ENCODE measurements at regions not wholly inside any gene's neighbourhood (a gene's known extent, or its start where the extent isn't known, plus 50 kb on each side); places are given as distances from the start of the nearest gene placed in this dataset.

DNA sequence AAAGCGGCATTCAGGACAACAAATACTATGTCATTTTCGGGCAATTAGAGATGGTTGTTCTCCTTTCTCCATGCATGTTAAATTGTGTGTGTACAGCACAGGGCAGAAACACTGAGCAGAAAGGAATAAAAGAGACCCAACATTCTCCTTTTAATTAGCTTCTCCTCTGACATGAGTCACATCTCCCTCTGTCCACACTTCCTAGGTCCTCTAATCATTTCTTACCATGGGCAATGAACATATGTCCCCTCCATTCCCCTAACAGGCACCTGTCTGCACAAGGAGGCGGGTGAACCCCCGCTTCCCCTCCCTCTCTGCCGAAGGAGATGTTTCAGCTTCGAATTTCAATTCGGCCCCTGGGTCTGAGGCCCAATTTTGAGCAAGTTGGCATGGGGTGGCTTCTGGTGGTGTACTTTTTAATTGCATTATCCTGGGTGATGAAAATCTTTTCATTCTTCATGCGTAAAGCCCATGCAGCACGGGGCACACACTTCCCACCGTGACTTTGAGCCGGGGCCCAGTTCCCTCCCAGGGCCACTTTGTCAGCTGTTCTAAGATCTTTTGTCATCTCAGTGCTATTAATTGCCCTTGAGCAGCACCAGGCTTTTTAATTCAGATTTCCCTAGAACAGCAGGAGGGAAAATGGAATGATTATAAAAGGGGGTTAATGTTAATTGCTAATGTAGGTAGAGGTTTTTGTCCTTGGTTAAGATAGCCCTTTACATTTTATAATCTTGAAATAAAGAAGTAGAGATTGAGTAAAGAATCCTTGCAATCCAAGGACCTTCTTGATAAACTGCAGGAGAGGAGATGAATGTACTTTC, 219.5 kb upstream of the NRP1 start:
- intact Hi-C loops (cut with DNase I; ENCODE audit: low total_unique reads) = no loop called here

GRCh38 chr10:33552290-33552689, 217.8 kb upstream of the NRP1 start:
- H3K36me3 ChIP-seq = no peaks in the 10 kb centered on the region
- no peak for TF ChIP-seq CTCF (IDR thresholded peaks at IDR 0.05)
- H3K4me3 ChIP-seq = no peak overlapping the region
- H3K27ac ChIP-seq = no peak overlapping the region
- H3K9me3 ChIP-seq = no peaks in the 10 kb centered on the region
- H3K27me3 ChIP-seq = peaks cover 0 to 2% of the 10 kb centered on the region in 2 donors
- no peak for DNase-seq
- intact Hi-C loops (cut with DNase I; ENCODE audit: low total_unique reads) = no loop called here
- H3K4me1 ChIP-seq = no peaks in the 10 kb centered on the region

More for the DNA sequence above, 219.5 kb upstream of the NRP1 start:
- DNase-seq = no peak
- Histone ChIP-seq H3K9me3 (no peaks in the 10 kb centered on the region), H3K4me1 (peaks cover 0 to under 1% (median 0%) of the 10 kb centered on the region in 4 donors), H3K27me3 (peaks cover 0 to 2% of the 10 kb centered on the region in 2 donors), H3K36me3 (no peaks in the 10 kb centered on the region), H3K27ac (no peak overlapping the region), H3K4me3 (no peak overlapping the region)
- TF ChIP-seq CTCF (IDR thresholded peaks at IDR 0.05) = no peak

DNA sequence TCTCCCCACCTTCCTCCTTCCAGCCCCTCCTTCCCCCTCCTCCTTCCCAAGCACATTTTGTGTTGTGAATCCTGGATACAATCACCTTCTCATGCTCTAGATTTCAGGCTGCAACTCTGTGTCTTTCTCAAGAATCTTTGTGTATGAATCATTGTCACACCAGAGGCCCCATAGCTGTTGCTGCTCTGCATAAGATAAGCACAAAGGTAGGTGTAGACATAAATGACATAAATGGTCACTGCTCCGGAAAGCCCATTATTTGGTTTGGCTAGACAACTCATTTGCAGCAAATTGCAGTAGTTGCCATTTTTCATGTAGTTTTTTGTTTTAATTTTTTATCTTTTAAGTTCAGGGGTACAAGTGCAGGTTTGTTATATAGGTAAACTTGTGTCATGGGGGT, 216.3 kb upstream of the NRP1 start:
- no peaks in the 10 kb centered on the region for H3K4me1 ChIP-seq
- H3K27ac ChIP-seq = no peak overlapping the region
- H3K9me3 ChIP-seq = no peaks in the 10 kb centered on the region
- no peaks in the 10 kb centered on the region for H3K36me3 ChIP-seq
- DNase-seq = no peak
- intact Hi-C loops (cut with DNase I; ENCODE audit: low total_unique reads) = no loop called here
- TF ChIP-seq CTCF (IDR thresholded peaks at IDR 0.05) = no peak
- H3K4me3 ChIP-seq = no peak overlapping the region
- H3K27me3 ChIP-seq = peaks cover 0 to 2% of the 10 kb centered on the region in 2 donors

DNA sequence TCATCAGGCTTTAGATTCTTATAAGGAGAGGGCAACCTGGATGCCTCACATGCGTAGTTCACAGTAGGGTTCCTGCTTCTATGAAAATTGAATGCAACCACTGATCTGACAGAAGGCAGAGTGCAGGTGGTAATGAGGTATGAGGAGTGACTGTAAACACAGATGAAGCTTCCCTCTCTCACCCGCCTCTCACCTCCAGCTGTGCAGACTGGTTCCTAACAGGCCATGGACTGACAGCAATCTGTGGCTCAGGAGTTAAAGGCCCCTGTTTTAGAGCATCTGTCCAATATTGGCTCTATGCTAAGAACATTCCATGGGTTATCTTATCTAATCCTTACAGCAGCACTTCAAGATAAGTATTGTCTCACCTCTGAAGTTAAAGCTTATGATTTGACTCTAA, 213.5 kb upstream of the NRP1 start:
- no peak for TF ChIP-seq CTCF (IDR thresholded peaks at IDR 0.05)
- Histone ChIP-seq H3K9me3 (peaks cover 0 to 10% (median 0%) of the 10 kb centered on the region in 3 donors), H3K27ac (no peak overlapping the region), H3K27me3 (peaks cover 0 to 2% of the 10 kb centered on the region in 2 donors), H3K4me1 (no peaks in the 10 kb centered on the region), H3K4me3 (no peak overlapping the region), H3K36me3 (no peaks in the 10 kb centered on the region)
- intact Hi-C loops (cut with DNase I; ENCODE audit: low total_unique reads) = no loop called here
- DNase-seq = no peak

GRCh38 chr10:33546031-33546430, 211.6 kb upstream of the NRP1 start:
- no peak overlapping the region for H3K27ac ChIP-seq
- H3K4me3 ChIP-seq = no peak overlapping the region
- H3K4me1 ChIP-seq = no peaks in the 10 kb centered on the region
- H3K27me3 ChIP-seq = no peaks in the 10 kb centered on the region
- no peak for DNase-seq
- no peak for TF ChIP-seq CTCF (IDR thresholded peaks at IDR 0.05)
- peaks cover 0 to 10% (median 0%) of the 10 kb centered on the region in 3 donors for H3K9me3 ChIP-seq
- H3K36me3 ChIP-seq = no peaks in the 10 kb centered on the region
- intact Hi-C loops (cut with DNase I; ENCODE audit: low total_unique reads) = no loop called here

Measured in tibial artery (tissue), 4 donors.